ENCODE measurements at regions not wholly inside any gene's neighbourhood (a gene's known extent, or its start where the extent isn't known, plus 50 kb on each side); places are given as distances from the start of the nearest gene placed in this dataset.

- Histone ChIP-seq H3K9ac (ENCODE audit: low read length) (no peak overlapping the region), H3K36me3 (ENCODE audit: control insufficient read depth, insufficient read depth, low read length, severe bottlenecking) (no peaks in the 10 kb centered on the region), H3K4me1 (ENCODE audit: control insufficient read depth, insufficient read depth, low read length) (peaks cover 16% of the 10 kb centered on the region), H3K4me3 (ENCODE audit: low read length) (no peak overlapping the region), H3K9me3 (ENCODE audit: control insufficient read depth, low read length) (no peaks in the 10 kb centered on the region), H3K27me3 (replicated peaks; ENCODE audit: control insufficient read depth, insufficient read depth, low read length) (no peaks in the 10 kb centered on the region)
- DNase-seq (ENCODE audit: low read depth), result no peak
These were observed 505.5 kb downstream of the LMO4 start for GRCh38 chr1:87834151-87834550.

- H3K9me3 ChIP-seq (ENCODE audit: control insufficient read depth, low read length), result no peaks in the 10 kb centered on the region
- H3K4me3 ChIP-seq (ENCODE audit: low read length), result no peak overlapping the region
- no peaks in the 10 kb centered on the region for H3K27me3 ChIP-seq (replicated peaks; ENCODE audit: control insufficient read depth, insufficient read depth, low read length)
- no peaks in the 10 kb centered on the region for H3K36me3 ChIP-seq (ENCODE audit: control insufficient read depth, insufficient read depth, low read length, severe bottlenecking)
- peaks cover 16% of the 10 kb centered on the region for H3K4me1 ChIP-seq (ENCODE audit: control insufficient read depth, insufficient read depth, low read length)
- H3K9ac ChIP-seq (ENCODE audit: low read length), result no peak overlapping the region
- no peak for DNase-seq (ENCODE audit: low read depth)
These were observed 506.3 kb downstream of the LMO4 start for GRCh38 chr1:87834941-87835340.

GRCh38 chr1:87840767-87841166, 512.1 kb downstream of the LMO4 start:
- DNase-seq (ENCODE audit: low read depth), result no peak
- H3K36me3 ChIP-seq (ENCODE audit: control insufficient read depth, insufficient read depth, low read length, severe bottlenecking), result no peaks in the 10 kb centered on the region
- no peaks in the 10 kb centered on the region for H3K4me1 ChIP-seq (ENCODE audit: control insufficient read depth, insufficient read depth, low read length)
- no peak overlapping the region for H3K4me3 ChIP-seq (ENCODE audit: low read length)
- no peaks in the 10 kb centered on the region for H3K9me3 ChIP-seq (ENCODE audit: control insufficient read depth, low read length)
- H3K9ac ChIP-seq (ENCODE audit: low read length), result no peak overlapping the region
- H3K27me3 ChIP-seq (replicated peaks; ENCODE audit: control insufficient read depth, insufficient read depth, low read length), result no peaks in the 10 kb centered on the region

- no peak overlapping the region for H3K4me3 ChIP-seq (ENCODE audit: low read length)
- no peaks in the 10 kb centered on the region for H3K36me3 ChIP-seq (ENCODE audit: control insufficient read depth, insufficient read depth, low read length, severe bottlenecking)
- DNase-seq (ENCODE audit: low read depth), result no peak
- H3K9me3 ChIP-seq (ENCODE audit: control insufficient read depth, low read length), result no peaks in the 10 kb centered on the region
- H3K4me1 ChIP-seq (ENCODE audit: control insufficient read depth, insufficient read depth, low read length), result no peaks in the 10 kb centered on the region
- H3K27me3 ChIP-seq (replicated peaks; ENCODE audit: control insufficient read depth, insufficient read depth, low read length), result no peaks in the 10 kb centered on the region
- no peak overlapping the region for H3K9ac ChIP-seq (ENCODE audit: low read length)
These were observed 512.7 kb downstream of the LMO4 start for GRCh38 chr1:87841332-87841731.

GRCh38 chr1:87842156-87842555, 513.5 kb downstream of the LMO4 start:
- Histone ChIP-seq H3K27me3 (replicated peaks; ENCODE audit: control insufficient read depth, insufficient read depth, low read length) (no peaks in the 10 kb centered on the region), H3K4me3 (ENCODE audit: low read length) (no peak overlapping the region), H3K9ac (ENCODE audit: low read length) (no peak overlapping the region), H3K4me1 (ENCODE audit: control insufficient read depth, insufficient read depth, low read length) (no peaks in the 10 kb centered on the region), H3K9me3 (ENCODE audit: control insufficient read depth, low read length) (no peaks in the 10 kb centered on the region), H3K36me3 (ENCODE audit: control insufficient read depth, insufficient read depth, low read length, severe bottlenecking) (no peaks in the 10 kb centered on the region)
- DNase-seq (ENCODE audit: low read depth), result no peak

GRCh38 chr1:87844251-87844650, 515.6 kb downstream of the LMO4 start:
- no peak for DNase-seq (ENCODE audit: low read depth)
- H3K9me3 ChIP-seq (ENCODE audit: control insufficient read depth, low read length), result no peaks in the 10 kb centered on the region
- no peaks in the 10 kb centered on the region for H3K36me3 ChIP-seq (ENCODE audit: control insufficient read depth, insufficient read depth, low read length, severe bottlenecking)

GRCh38 chr1:87851490-87851889, 522.8 kb downstream of the LMO4 start:
- Histone ChIP-seq H3K9ac (ENCODE audit: low read length) (no peak overlapping the region), H3K9me3 (ENCODE audit: control insufficient read depth, low read length) (no peaks in the 10 kb centered on the region), H3K36me3 (ENCODE audit: control insufficient read depth, insufficient read depth, low read length, severe bottlenecking) (no peaks in the 10 kb centered on the region), H3K4me1 (ENCODE audit: control insufficient read depth, insufficient read depth, low read length) (peaks cover 37% of the 10 kb centered on the region), H3K27me3 (replicated peaks; ENCODE audit: control insufficient read depth, insufficient read depth, low read length) (no peaks in the 10 kb centered on the region), H3K4me3 (ENCODE audit: low read length) (no peak overlapping the region)
- DNase-seq (ENCODE audit: low read depth), result no peak

More at GRCh38 chr1:87844251-87844650, 515.6 kb downstream of the LMO4 start:
- Histone ChIP-seq H3K4me1 (ENCODE audit: control insufficient read depth, insufficient read depth, low read length) (no peaks in the 10 kb centered on the region), H3K9ac (ENCODE audit: low read length) (no peak overlapping the region), H3K4me3 (ENCODE audit: low read length) (no peak overlapping the region), H3K27me3 (replicated peaks; ENCODE audit: control insufficient read depth, insufficient read depth, low read length) (no peaks in the 10 kb centered on the region)

GRCh38 chr1:87852410-87853161, 523.9 kb downstream of the LMO4 start:
- peak overlapping the region; percentile 26 for H3K9ac ChIP-seq (ENCODE audit: low read length)
- no peak for DNase-seq (ENCODE audit: low read depth)
- no peaks in the 10 kb centered on the region for H3K36me3 ChIP-seq (ENCODE audit: control insufficient read depth, insufficient read depth, low read length, severe bottlenecking)
- no peaks in the 10 kb centered on the region for H3K9me3 ChIP-seq (ENCODE audit: control insufficient read depth, low read length)
- H3K4me3 ChIP-seq (ENCODE audit: low read length), result no peak overlapping the region
- no peaks in the 10 kb centered on the region for H3K27me3 ChIP-seq (replicated peaks; ENCODE audit: control insufficient read depth, insufficient read depth, low read length)
- peaks cover 37% of the 10 kb centered on the region for H3K4me1 ChIP-seq (ENCODE audit: control insufficient read depth, insufficient read depth, low read length)

- Histone ChIP-seq H3K4me3 (ENCODE audit: low read length) (peak overlapping the region; percentile 57), H3K27me3 (replicated peaks; ENCODE audit: control insufficient read depth, insufficient read depth, low read length) (no peaks in the 10 kb centered on the region), H3K36me3 (ENCODE audit: control insufficient read depth, insufficient read depth, low read length, severe bottlenecking) (no peaks in the 10 kb centered on the region), H3K4me1 (ENCODE audit: control insufficient read depth, insufficient read depth, low read length) (peaks cover 37% of the 10 kb centered on the region), H3K9me3 (ENCODE audit: control insufficient read depth, low read length) (no peaks in the 10 kb centered on the region), H3K9ac (ENCODE audit: low read length) (peak overlapping the region; percentile 78)
- DNase-seq (ENCODE audit: low read depth), result no peak
These were observed 525.1 kb downstream of the LMO4 start for GRCh38 chr1:87853576-87854351.

GRCh38 chr1:87863317-87863716, 534.6 kb downstream of the LMO4 start:
- Histone ChIP-seq H3K4me3 (ENCODE audit: low read length) (no peak overlapping the region), H3K9me3 (ENCODE audit: control insufficient read depth, low read length) (peaks cover 5% of the 10 kb centered on the region), H3K9ac (ENCODE audit: low read length) (no peak overlapping the region), H3K27me3 (replicated peaks; ENCODE audit: control insufficient read depth, insufficient read depth, low read length) (no peaks in the 10 kb centered on the region), H3K4me1 (ENCODE audit: control insufficient read depth, insufficient read depth, low read length) (no peaks in the 10 kb centered on the region), H3K36me3 (ENCODE audit: control insufficient read depth, insufficient read depth, low read length, severe bottlenecking) (no peaks in the 10 kb centered on the region)
- DNase-seq (ENCODE audit: low read depth), result no peak

GRCh38 chr1:87864676-87865075, 536.0 kb downstream of the LMO4 start:
- peaks cover 4% of the 10 kb centered on the region for H3K4me1 ChIP-seq (ENCODE audit: control insufficient read depth, insufficient read depth, low read length)
- peaks cover 5% of the 10 kb centered on the region for H3K9me3 ChIP-seq (ENCODE audit: control insufficient read depth, low read length)
- H3K9ac ChIP-seq (ENCODE audit: low read length), result no peak overlapping the region
- H3K4me3 ChIP-seq (ENCODE audit: low read length), result no peak overlapping the region
- no peaks in the 10 kb centered on the region for H3K36me3 ChIP-seq (ENCODE audit: control insufficient read depth, insufficient read depth, low read length, severe bottlenecking)
- no peaks in the 10 kb centered on the region for H3K27me3 ChIP-seq (replicated peaks; ENCODE audit: control insufficient read depth, insufficient read depth, low read length)
- no peak for DNase-seq (ENCODE audit: low read depth)
